Spleen (tissue), 7 donors: ENCODE measurements at regions not wholly inside any gene's neighbourhood (a gene's known extent, or its start where the extent isn't known, plus 50 kb on each side); places are given as distances from the start of the nearest gene placed in this dataset.

Experiments
- CTCF ChIP-seq, 11 experiments: fragments of 200-600 bp in 7 of 11; fragments of 450-650 bp in 4 of 11; sonication (generic) in 4 of 11; IDR thresholded peaks in 8 of 11; conservative IDR thresholded peaks in 3 of 11; 1 replicate in 7 of 11; 2 replicates in 4 of 11; pipeline versions ENCODE4 v1.4.0 to v1.8.0; 2016 to 2021; ENCODE audit warnings: antibody characterized with exemption in 11 of 11, inconsistent platforms in 4 of 11, mild to moderate bottlenecking in 1 of 11
- POLR2A ChIP-seq, 3 donors: fragments of 450-650 bp; IDR thresholded peaks; one replicate each; pipeline ENCODE4 v1.5.1; 2017; ENCODE audit warnings: antibody characterized with exemption in 3 of 3, mild to moderate bottlenecking in 1 of 3
- POLR2AphosphoS5 ChIP-seq, 3 donors: sonication (generic); formaldehyde crosslinking; IDR thresholded peaks; one replicate each; pipeline ENCODE4 v1.5.1; 2017; ENCODE audit warnings: antibody characterized with exemption in 3 of 3
- donor health status: DM: no; HTN: no; CAD: no; lungs with moderate emphysema.
- donor health status: DM: no; HTN: no; CAD: no.
- donor health status: DM: no; HTN: no; CAD: no.

DNA sequence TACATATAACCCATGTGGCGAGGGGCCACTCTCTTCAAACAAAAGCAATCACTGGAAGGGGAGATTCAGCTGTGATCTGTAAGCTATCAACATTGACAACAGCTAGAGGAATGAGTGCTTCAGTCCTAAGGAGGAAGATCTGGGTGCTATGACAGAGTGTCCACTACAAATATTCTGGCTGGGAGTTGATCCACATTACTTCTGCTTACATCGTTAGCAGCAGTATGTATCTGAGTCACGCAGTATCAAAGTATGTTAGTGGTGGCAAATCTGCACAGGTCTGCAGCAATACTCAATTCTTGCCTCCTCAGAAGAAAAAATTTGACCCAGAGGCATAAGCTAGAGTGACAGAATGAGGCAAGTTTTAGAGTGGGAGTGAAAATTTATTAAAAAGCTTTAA is 267.0 kb downstream of the PTH2R start:
- TF ChIP-seq CTCF (IDR thresholded peaks at IDR 0.05 in 8 of 11, conservative IDR thresholded peaks at IDR 0.05 in 3 of 11), result no peak
- no peak for TF ChIP-seq POLR2A (IDR thresholded peaks at IDR 0.05)
- TF ChIP-seq POLR2AphosphoS5 (IDR thresholded peaks at IDR 0.05), result no peak
